ENCODE measurements at regions not wholly inside any gene's neighbourhood (a gene's known extent, or its start where the extent isn't known, plus 50 kb on each side); places are given as distances from the start of the nearest gene placed in this dataset.

- no peak for FAIRE-seq
- Histone ChIP-seq H3K4me2 (ENCODE audit: low read depth, low read length) (no peak overlapping the region), H3K79me2 (ENCODE audit: insufficient read depth, low read length) (no peaks in the 10 kb centered on the region), H4K20me1 (ENCODE audit: insufficient read depth, low read length) (no peaks in the 10 kb centered on the region), H3K9ac (ENCODE audit: insufficient read depth, low read depth, low read length) (no peak overlapping the region), H2AFZ (ENCODE audit: low read length) (no peak overlapping the region), H3K27me3 (ENCODE audit: control insufficient read depth in 1 of 2, insufficient read depth in 2 of 2, low read length in 2 of 2) (no peaks in the 10 kb centered on the region), H3K27ac (ENCODE audit: extremely low read length, insufficient read depth, low read length) (no peak overlapping the region), H3K4me1 (ENCODE audit: insufficient read depth, low read length) (no peaks in the 10 kb centered on the region), H3K4me3 (replicated peaks in 1 of 3; ENCODE audit: insufficient read depth in 1 of 3, low read depth in 2 of 3, low read length in 3 of 3) (no peak overlapping the region), H3K36me3 (replicated peaks in 1 of 2; ENCODE audit: control insufficient read depth in 1 of 2, insufficient read depth in 2 of 2, low read length in 2 of 2) (no peaks in the 10 kb centered on the region), H3K9me3 (ENCODE audit: low read length) (no peaks in the 10 kb centered on the region)
- POLR2A ChIA-PET = no interaction called here
- in situ Hi-C loops (cut with HindIII; ENCODE audit: extremely low pct_ligation_motif_present, low pct_unique_long_range_greater_than_20kb) (no loop called here), intact Hi-C loops (cut with micrococcal nuclease; ENCODE audit: unreplicated experiment) (no loop called here)
- WGBS (ENCODE audit: low lambda C conversion rate) = 0% methylated on average over 3 of the region's 3 CpGs
- TF ChIP-seq CBX1 (IDR thresholded peaks at IDR 0.05; ENCODE audit: low read depth) (no peak), MED8 (CRISPR knock-in tag; IDR thresholded peaks at IDR 0.05; ENCODE audit: insufficient replicate concordance) (no peak), NFRKB (IDR thresholded peaks at IDR 0.05) (no peak), NR3C1 (CRISPR knock-in tag; IDR thresholded peaks at IDR 0.05) (no peak), ZNF670 (CRISPR knock-in tag; IDR thresholded peaks at IDR 0.05; ENCODE audit: borderline replicate concordance) (no peak), HOXA7 (CRISPR knock-in tag; IDR thresholded peaks at IDR 0.05) (no peak), ZNF577 (CRISPR knock-in tag; IDR thresholded peaks at IDR 0.05; ENCODE audit: borderline replicate concordance, low read depth) (no peak), PLSCR1 (CRISPR knock-in tag; IDR thresholded peaks at IDR 0.05; ENCODE audit: borderline replicate concordance) (no peak), ZFY (CRISPR knock-in tag; IDR thresholded peaks at IDR 0.05) (no peak), THAP7 (CRISPR knock-in tag; IDR thresholded peaks at IDR 0.05) (no peak), RELA (CRISPR knock-in tag; IDR thresholded peaks at IDR 0.05) (no peak), PRMT3 (CRISPR knock-in tag; IDR thresholded peaks at IDR 0.05; ENCODE audit: borderline replicate concordance, low read depth) (no peak), HDAC1 (CRISPR knock-in tag; IDR thresholded peaks at IDR 0.05) (no peak), DNMT3B (CRISPR knock-in tag; conservative IDR thresholded peaks at IDR 0.05) (no peak), NKX3-1 (CRISPR knock-in tag; IDR thresholded peaks at IDR 0.05) (no peak)
- BruUV-seq (replicated peaks) = no TSS peak
- CTCF ChIA-PET (ENCODE audit: low intra/inter-chr PET ratio, low total read pairs) = no interaction called here
- DNase-seq (ENCODE audit: low spot score) = no peak
- ATAC-seq = no peak
Measured at GRCh38 chr11:81129618-81130017, 1604.0 kb downstream of the FAM181B start.
